A549 (cell line): ENCODE measurements at regions not wholly inside any gene's neighbourhood (a gene's known extent, or its start where the extent isn't known, plus 50 kb on each side); places are given as distances from the start of the nearest gene placed in this dataset.

ENCODE experiments used
- ATAC-seq, 2 experiments: fragments of 200-7000 bp in 1 of 2; fragments of >200 bp in 1 of 2; cut with Nextera tagmentation in 1 of 2; cut with Tn5 transposase in 1 of 2; 3 replicates each; pipeline versions ENCODE4 v1.8.0 to v1.9.1; 2018 to 2020; ENCODE audit warnings: mild to moderate bottlenecking in 1 of 2, moderate library complexity in 1 of 2
- CTCF ChIA-PET: fragments of 300-600 bp; sonication (Branson Sonifier 250); formaldehyde crosslinking; extraction: SDS; loops from one replicate; lab custom pipeline; 2021; ENCODE audit warnings: antibody characterized with exemption, inconsistent platforms; lab: Yijun Ruan, JAX
- POLR2A ChIA-PET: fragments of 350-600 bp; formaldehyde crosslinking; extraction: SDS; loops from one replicate; lab custom pipeline; 2021; ENCODE audit warnings: antibody characterized with exemption, inconsistent platforms; lab: Yijun Ruan, JAX
- DNase-seq, 2 experiments: peaks; one replicate each; pipeline versions ENCODE4 v3.0.0 to v3.0.0-alpha.2; 2011 to 2016; ENCODE audit warnings: low read depth in 1 of 2, low spot score in 1 of 2
- FAIRE-seq: peaks from 2 replicates; lab custom pipeline; 2011; peaks lifted over from hg19 to GRCh38; lab: Jason Lieb, UNC
- H3K27ac ChIP-seq, 2 experiments: fragments of >200 bp; sonication (Bioruptor Twin); formaldehyde crosslinking; 3 replicates each; pipeline ENCODE4 v1.5.1; 2016 to 2017
- H3K4me1 ChIP-seq: fragments of >200 bp; sonication (Bioruptor Twin); formaldehyde crosslinking; 3 replicates; pipeline ENCODE4 v1.6.1; 2016
- H3K4me2 ChIP-seq: fragments of >200 bp; sonication (Bioruptor Twin); formaldehyde crosslinking; 3 replicates; pipeline ENCODE4 v1.6.1; 2016
- H3K4me3 ChIP-seq: fragments of >200 bp; sonication (Bioruptor Twin); formaldehyde crosslinking; 3 replicates; pipeline ENCODE4 v1.5.1; 2016
- H3K9me3 ChIP-seq: fragments of >200 bp; sonication (Bioruptor Twin); formaldehyde crosslinking; 3 replicates; pipeline ENCODE4 v1.6.1; 2016
- CBX2 ChIP-seq: fragments of 200-600 bp; sonication (generic); IDR thresholded peaks from 2 replicates; pipeline ENCODE4 v1.6.1; 2016; ENCODE audit warnings: low read depth, mild to moderate bottlenecking, borderline replicate concordance
- CEBPB ChIP-seq, 2 experiments: fragments of >200 bp in 1 of 2; sonication (Bioruptor Twin) in 1 of 2; formaldehyde crosslinking in 1 of 2; IDR thresholded peaks; 2 replicates each; pipeline ENCODE4 v1.6.1; 2012 to 2016
- EHF ChIP-seq: fragments of 250-450 bp; sonication (Bioruptor Pico); IDR thresholded peaks from 2 replicates; pipeline ENCODE4 v1.5.0; 2020; ENCODE audit warnings: mild to moderate bottlenecking
- EP300 ChIP-seq, 2 experiments: fragments of >200 bp; sonication (Bioruptor Twin); formaldehyde crosslinking; IDR thresholded peaks; 2 replicates in 1 of 2; 3 replicates in 1 of 2; pipeline ENCODE4 v1.6.1; 2016 to 2017
- FOSB ChIP-seq: fragments of 250-450 bp; sonication (Bioruptor Pico); IDR thresholded peaks from 2 replicates; pipeline ENCODE4 v1.5.0; 2020; ENCODE audit warnings: mild to moderate bottlenecking, moderate library complexity
- FOSL2 ChIP-seq, 2 experiments: fragments of 450-650 bp in 1 of 2; fragments of >200 bp in 1 of 2; sonication (Bioruptor Twin) in 1 of 2; formaldehyde crosslinking; IDR thresholded peaks; 2 replicates each; pipeline versions ENCODE4 v1.5.0 to v1.6.1; 2016 to 2020; ENCODE audit warnings: mild to moderate bottlenecking in 1 of 2, moderate library complexity in 1 of 2
- FOXS1 ChIP-seq: fragments of 250-450 bp; sonication (Bioruptor Pico); IDR thresholded peaks from 2 replicates; pipeline ENCODE4 v1.5.0; 2020; ENCODE audit warnings: mild to moderate bottlenecking, moderate library complexity
- HEYL ChIP-seq: fragments of 250-450 bp; sonication (Bioruptor Pico); IDR thresholded peaks from 2 replicates; pipeline ENCODE4 v1.8.0; 2021; ENCODE audit warnings: mild to moderate bottlenecking, moderate library complexity
- HOXA7 ChIP-seq: fragments of 250-450 bp; sonication (Bioruptor Pico); IDR thresholded peaks from 2 replicates; pipeline ENCODE4 v1.5.0; 2020; ENCODE audit warnings: mild to moderate bottlenecking, moderate library complexity
- HOXB13 ChIP-seq: fragments of 250-450 bp; sonication (Bioruptor Pico); IDR thresholded peaks from 2 replicates; pipeline ENCODE4 v1.5.0; 2020; ENCODE audit warnings: low read depth, mild to moderate bottlenecking, moderate library complexity
- JUN ChIP-seq, 2 experiments: fragments of >200 bp; sonication (Bioruptor Twin); formaldehyde crosslinking; IDR thresholded peaks; 2 replicates in 1 of 2; 3 replicates in 1 of 2; pipeline ENCODE4 v1.6.1; 2016 to 2017
- KDM1A ChIP-seq: fragments of 200-600 bp; sonication (generic); IDR thresholded peaks from 2 replicates; pipeline ENCODE4 v1.6.1; 2016; ENCODE audit warnings: low read depth, mild to moderate bottlenecking
- MAFK ChIP-seq: fragments of 450-650 bp; IDR thresholded peaks from 2 replicates; pipeline ENCODE4 v1.6.1; 2014; ENCODE audit not compliant: partially characterized antibody
- MYC ChIP-seq: IDR thresholded peaks from 2 replicates; pipeline ENCODE4 v1.6.1; 2012; ENCODE audit warnings: mild to moderate bottlenecking, inconsistent platforms, low read length, improper control_type of control experiment, borderline replicate concordance
- NFE2L2 ChIP-seq: fragments of 150-350 bp; conservative IDR thresholded peaks from 2 replicates; pipeline ENCODE4 v1.6.1; 2014; ENCODE audit warnings: low read length
- POLR2A ChIP-seq: IDR thresholded peaks from 2 replicates; pipeline ENCODE4 v1.6.1; 2012; ENCODE audit warnings: mild to moderate bottlenecking, low read length
- RARB ChIP-seq: fragments of 250-450 bp; sonication (Bioruptor Pico); IDR thresholded peaks from 2 replicates; pipeline ENCODE4 v1.8.0; 2021; ENCODE audit warnings: mild to moderate bottlenecking, moderate library complexity
- RFX5 ChIP-seq: fragments of 450-650 bp; IDR thresholded peaks from 2 replicates; pipeline ENCODE4 v1.7.1; 2014; ENCODE audit warnings: antibody characterized with exemption, mild to moderate bottlenecking, moderate library complexity
- SMC3 ChIP-seq: fragments of >200 bp; sonication (Bioruptor Twin); formaldehyde crosslinking; IDR thresholded peaks from 3 replicates; pipeline ENCODE4 v1.6.1; 2018; ENCODE audit warnings: inconsistent platforms
- TFCP2L1 ChIP-seq: fragments of 250-450 bp; sonication (Bioruptor Pico); IDR thresholded peaks from 2 replicates; pipeline ENCODE4 v1.5.0; 2021; ENCODE audit warnings: mild to moderate bottlenecking
- TP53 ChIP-seq: fragments of 250-450 bp; sonication (Bioruptor Pico); IDR thresholded peaks from 2 replicates; pipeline ENCODE4 v1.5.0; 2021; ENCODE audit warnings: mild to moderate bottlenecking, moderate library complexity
- ZFP36 ChIP-seq: fragments of 450-650 bp; IDR thresholded peaks from 2 replicates; pipeline ENCODE4 v1.6.1; 2014; ENCODE audit warnings: borderline replicate concordance; ENCODE audit not compliant: partially characterized antibody
- ZNF302 ChIP-seq: fragments of 250-450 bp; sonication (Bioruptor Pico); IDR thresholded peaks from 2 replicates; pipeline ENCODE4 v1.9.0; 2021; ENCODE audit warnings: inconsistent platforms, mild to moderate bottlenecking, moderate library complexity
- ZSCAN20 ChIP-seq: fragments of 250-450 bp; sonication (Bioruptor Pico); IDR thresholded peaks from 2 replicates; pipeline ENCODE4 v1.8.0; 2022; ENCODE audit warnings: mild to moderate bottlenecking, moderate library complexity
- WGBS: methylation state at CpG from one replicate; pipeline ENCODE4 v1.1.6; 2017; ENCODE audit errors: missing lambda C conversion rate; 5-methylcytosine and 5-hydroxymethylcytosine counted together
- TF ChIP-seq, protein P1 (sequence below): fragments of >200 bp; sonication (Bioruptor Twin); formaldehyde crosslinking; IDR thresholded peaks from 2 replicates; pipeline ENCODE4 v1.6.1; 2016
- TF ChIP-seq, protein P2 (sequence below): IDR thresholded peaks from 2 replicates; pipeline ENCODE4 v1.6.1; 2012; ENCODE audit warnings: low read depth, borderline replicate concordance
- TF ChIP-seq, protein P3 (sequence below): fragments of 150-350 bp; IDR thresholded peaks from 2 replicates; pipeline ENCODE4 v1.6.1; 2014; ENCODE audit warnings: low read depth, mild to moderate bottlenecking, low read length
- TF ChIP-seq, protein P4 (sequence below): fragments of 450-650 bp; IDR thresholded peaks from 2 replicates; pipeline ENCODE4 v1.6.1; 2014; ENCODE audit warnings: antibody characterized with exemption
- TF ChIP-seq, protein P5 (sequence below): IDR thresholded peaks from 2 replicates; pipeline ENCODE4 v1.6.1; 2012

DNA sequence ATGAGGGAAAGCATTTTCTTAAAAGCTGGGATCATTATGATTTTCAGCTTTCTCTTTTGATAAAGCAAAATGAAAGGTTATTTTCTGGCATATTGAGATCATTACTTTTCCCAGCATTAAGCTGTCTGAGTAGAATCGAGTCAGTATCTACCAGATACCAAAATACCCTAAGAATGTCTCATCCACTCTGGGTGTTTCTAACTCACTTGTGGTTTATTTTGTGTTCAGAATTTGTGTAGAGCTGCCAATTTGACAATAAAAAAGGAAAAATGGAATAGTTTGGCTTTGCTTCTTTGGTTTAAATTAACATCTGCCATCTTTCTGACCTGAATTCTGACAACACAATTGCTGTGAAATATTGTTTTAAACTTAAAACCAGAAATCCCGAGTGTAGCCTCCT lies 438.7 kb upstream of the ARGLU1 start:
- DNase-seq (no peak), ATAC-seq (no peak), FAIRE-seq (no peak)
- Histone ChIP-seq H3K4me1 (no peaks in the 10 kb centered on the region), H3K4me3 (no peak overlapping the region), H3K27ac (no peak overlapping the region), H3K4me2 (no peak overlapping the region), H3K9me3 (no peaks in the 10 kb centered on the region)
- CTCF ChIA-PET, result no interaction called here
- WGBS, result 0% methylated on average over 2 of the region's 2 CpGs
- POLR2A ChIA-PET, result no interaction called here
- no peak for TF ChIP-seq RARB (CRISPR knock-in tag)
- TF ChIP-seq EHF (CRISPR knock-in tag), result no peak
- no peak for TF ChIP-seq EP300 (IDR thresholded peaks at IDR 0.05)
- TF ChIP-seq RFX5, result no peak
- TF ChIP-seq CBX2, result no peak
- TF ChIP-seq, protein P1, sequence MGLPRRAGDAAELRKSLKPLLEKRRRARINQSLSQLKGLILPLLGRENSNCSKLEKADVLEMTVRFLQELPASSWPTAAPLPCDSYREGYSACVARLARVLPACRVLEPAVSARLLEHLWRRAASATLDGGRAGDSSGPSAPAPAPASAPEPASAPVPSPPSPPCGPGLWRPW, result no peak
- TF ChIP-seq MAFK, result no peak
- no peak for TF ChIP-seq ZSCAN20
- TF ChIP-seq FOSL2 (IDR thresholded peaks at IDR 0.05), result no peak
- TF ChIP-seq FOSL2 (CRISPR knock-in tag; IDR thresholded peaks at IDR 0.05), result no peak
- TF ChIP-seq FOSB (CRISPR knock-in tag), result no peak
- TF ChIP-seq HOXB13 (CRISPR knock-in tag), result no peak
- TF ChIP-seq, protein P2, sequence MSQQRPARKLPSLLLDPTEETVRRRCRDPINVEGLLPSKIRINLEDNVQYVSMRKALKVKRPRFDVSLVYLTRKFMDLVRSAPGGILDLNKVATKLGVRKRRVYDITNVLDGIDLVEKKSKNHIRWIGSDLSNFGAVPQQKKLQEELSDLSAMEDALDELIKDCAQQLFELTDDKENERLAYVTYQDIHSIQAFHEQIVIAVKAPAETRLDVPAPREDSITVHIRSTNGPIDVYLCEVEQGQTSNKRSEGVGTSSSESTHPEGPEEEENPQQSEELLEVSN, result no peak
- TF ChIP-seq HEYL (CRISPR knock-in tag), result no peak
- TF ChIP-seq CEBPB (IDR thresholded peaks at IDR 0.05), result no peak
- TF ChIP-seq, protein P3, sequence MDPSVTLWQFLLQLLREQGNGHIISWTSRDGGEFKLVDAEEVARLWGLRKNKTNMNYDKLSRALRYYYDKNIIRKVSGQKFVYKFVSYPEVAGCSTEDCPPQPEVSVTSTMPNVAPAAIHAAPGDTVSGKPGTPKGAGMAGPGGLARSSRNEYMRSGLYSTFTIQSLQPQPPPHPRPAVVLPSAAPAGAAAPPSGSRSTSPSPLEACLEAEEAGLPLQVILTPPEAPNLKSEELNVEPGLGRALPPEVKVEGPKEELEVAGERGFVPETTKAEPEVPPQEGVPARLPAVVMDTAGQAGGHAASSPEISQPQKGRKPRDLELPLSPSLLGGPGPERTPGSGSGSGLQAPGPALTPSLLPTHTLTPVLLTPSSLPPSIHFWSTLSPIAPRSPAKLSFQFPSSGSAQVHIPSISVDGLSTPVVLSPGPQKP, result no peak
- TF ChIP-seq TFCP2L1 (CRISPR knock-in tag), result no peak
- TF ChIP-seq, protein P4, sequence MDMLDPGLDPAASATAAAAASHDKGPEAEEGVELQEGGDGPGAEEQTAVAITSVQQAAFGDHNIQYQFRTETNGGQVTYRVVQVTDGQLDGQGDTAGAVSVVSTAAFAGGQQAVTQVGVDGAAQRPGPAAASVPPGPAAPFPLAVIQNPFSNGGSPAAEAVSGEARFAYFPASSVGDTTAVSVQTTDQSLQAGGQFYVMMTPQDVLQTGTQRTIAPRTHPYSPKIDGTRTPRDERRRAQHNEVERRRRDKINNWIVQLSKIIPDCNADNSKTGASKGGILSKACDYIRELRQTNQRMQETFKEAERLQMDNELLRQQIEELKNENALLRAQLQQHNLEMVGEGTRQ, result no peak
- no peak for TF ChIP-seq JUN (IDR thresholded peaks at IDR 0.05)
- TF ChIP-seq ZFP36, result no peak
- no peak for TF ChIP-seq NFE2L2

DNA sequence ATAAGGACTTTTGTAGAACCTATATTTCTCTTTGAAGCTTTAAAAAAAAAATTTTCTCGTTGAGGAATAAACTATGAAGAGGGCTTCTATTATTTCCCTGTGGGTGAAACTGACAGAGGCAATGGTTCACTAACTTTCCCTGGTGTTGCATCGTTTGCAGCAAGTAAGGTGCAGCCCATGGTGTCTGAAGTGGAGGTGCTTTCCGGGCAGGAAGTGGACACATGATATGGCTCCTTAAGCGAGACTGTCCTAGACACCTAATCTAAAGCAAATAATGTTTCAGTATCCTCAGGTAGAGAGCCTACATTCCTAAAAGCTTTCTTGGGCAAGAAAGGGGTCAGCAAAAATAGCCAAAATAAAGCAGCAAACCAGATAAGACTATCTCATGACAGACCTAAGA lies 437.6 kb upstream of the ARGLU1 start:
- Histone ChIP-seq H3K27ac (no peak overlapping the region), H3K9me3 (no peaks in the 10 kb centered on the region), H3K4me3 (no peak overlapping the region), H3K4me1 (no peaks in the 10 kb centered on the region), H3K4me2 (no peak overlapping the region)
- ATAC-seq (no peak), FAIRE-seq (no peak), DNase-seq (no peak)
- TF ChIP-seq TP53 (no peak), CEBPB (IDR thresholded peaks at IDR 0.05) (no peak), MYC (no peak), POLR2A (no peak), NFE2L2 (no peak), KDM1A (no peak), HOXA7 (CRISPR knock-in tag) (no peak), SMC3 (no peak), FOSB (CRISPR knock-in tag) (no peak), FOXS1 (CRISPR knock-in tag) (no peak), ZNF302 (CRISPR knock-in tag) (no peak), HEYL (CRISPR knock-in tag) (no peak), MAFK (no peak)
- TF ChIP-seq, protein P5, sequence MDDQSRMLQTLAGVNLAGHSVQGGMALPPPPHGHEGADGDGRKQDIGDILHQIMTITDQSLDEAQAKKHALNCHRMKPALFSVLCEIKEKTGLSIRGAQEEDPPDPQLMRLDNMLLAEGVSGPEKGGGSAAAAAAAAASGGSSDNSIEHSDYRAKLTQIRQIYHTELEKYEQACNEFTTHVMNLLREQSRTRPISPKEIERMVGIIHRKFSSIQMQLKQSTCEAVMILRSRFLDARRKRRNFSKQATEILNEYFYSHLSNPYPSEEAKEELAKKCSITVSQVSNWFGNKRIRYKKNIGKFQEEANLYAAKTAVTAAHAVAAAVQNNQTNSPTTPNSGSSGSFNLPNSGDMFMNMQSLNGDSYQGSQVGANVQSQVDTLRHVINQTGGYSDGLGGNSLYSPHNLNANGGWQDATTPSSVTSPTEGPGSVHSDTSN, result no peak
- TF ChIP-seq, protein P1, result no peak
- ChIA-PET POLR2A (no interaction called here), CTCF (no interaction called here)
- 4% methylated on average over 4 of the region's 4 CpGs for WGBS
